Ishikawa (cell line): ENCODE measurements at regions not wholly inside any gene's neighbourhood (a gene's known extent, or its start where the extent isn't known, plus 50 kb on each side); places are given as distances from the start of the nearest gene placed in this dataset.

Experiments used
- CEBPB ChIP-seq: IDR thresholded peaks from 2 replicates; pipeline ENCODE4 v1.6.1; 2012
- CREB1 ChIP-seq: IDR thresholded peaks from 2 replicates; pipeline ENCODE4 v1.6.1; 2012; ENCODE audit warnings: low read depth
- EGR1 ChIP-seq: IDR thresholded peaks from 2 replicates; pipeline ENCODE4 v1.6.1; 2012
- EP300 ChIP-seq: IDR thresholded peaks from 2 replicates; pipeline ENCODE4 v1.6.1; 2012; ENCODE audit warnings: borderline replicate concordance
- FOXM1 ChIP-seq: IDR thresholded peaks from 2 replicates; pipeline ENCODE4 v1.6.1; 2012; ENCODE audit warnings: low read depth, borderline replicate concordance
- NFIC ChIP-seq: IDR thresholded peaks from 2 replicates; pipeline ENCODE4 v1.6.1; 2012
- RAD21 ChIP-seq: IDR thresholded peaks from 2 replicates; pipeline ENCODE4 v1.6.1; 2012; ENCODE audit warnings: low read depth
- TCF12 ChIP-seq: IDR thresholded peaks from 2 replicates; pipeline ENCODE4 v1.6.1; 2012; ENCODE audit warnings: low read depth
- TEAD4 ChIP-seq: IDR thresholded peaks from 2 replicates; pipeline ENCODE4 v1.6.1; 2012
- USF1 ChIP-seq: IDR thresholded peaks from 2 replicates; pipeline ENCODE4 v1.6.1; 2012
- TF ChIP-seq, protein P1 (sequence below): IDR thresholded peaks from 2 replicates; pipeline ENCODE4 v1.6.1; 2012; ENCODE audit warnings: low read depth, mild to moderate bottlenecking

GRCh38 chr10:117740088-117740487 lies 197.5 kb downstream of the EMX2 start:
- TF ChIP-seq TCF12 (no peak), RAD21 (no peak), EGR1 (no peak), CREB1 (no peak), CEBPB (no peak), USF1 (peak; percentile 76), NFIC (no peak), FOXM1 (no peak), EP300 (no peak), TEAD4 (no peak)
- TF ChIP-seq, protein P1, sequence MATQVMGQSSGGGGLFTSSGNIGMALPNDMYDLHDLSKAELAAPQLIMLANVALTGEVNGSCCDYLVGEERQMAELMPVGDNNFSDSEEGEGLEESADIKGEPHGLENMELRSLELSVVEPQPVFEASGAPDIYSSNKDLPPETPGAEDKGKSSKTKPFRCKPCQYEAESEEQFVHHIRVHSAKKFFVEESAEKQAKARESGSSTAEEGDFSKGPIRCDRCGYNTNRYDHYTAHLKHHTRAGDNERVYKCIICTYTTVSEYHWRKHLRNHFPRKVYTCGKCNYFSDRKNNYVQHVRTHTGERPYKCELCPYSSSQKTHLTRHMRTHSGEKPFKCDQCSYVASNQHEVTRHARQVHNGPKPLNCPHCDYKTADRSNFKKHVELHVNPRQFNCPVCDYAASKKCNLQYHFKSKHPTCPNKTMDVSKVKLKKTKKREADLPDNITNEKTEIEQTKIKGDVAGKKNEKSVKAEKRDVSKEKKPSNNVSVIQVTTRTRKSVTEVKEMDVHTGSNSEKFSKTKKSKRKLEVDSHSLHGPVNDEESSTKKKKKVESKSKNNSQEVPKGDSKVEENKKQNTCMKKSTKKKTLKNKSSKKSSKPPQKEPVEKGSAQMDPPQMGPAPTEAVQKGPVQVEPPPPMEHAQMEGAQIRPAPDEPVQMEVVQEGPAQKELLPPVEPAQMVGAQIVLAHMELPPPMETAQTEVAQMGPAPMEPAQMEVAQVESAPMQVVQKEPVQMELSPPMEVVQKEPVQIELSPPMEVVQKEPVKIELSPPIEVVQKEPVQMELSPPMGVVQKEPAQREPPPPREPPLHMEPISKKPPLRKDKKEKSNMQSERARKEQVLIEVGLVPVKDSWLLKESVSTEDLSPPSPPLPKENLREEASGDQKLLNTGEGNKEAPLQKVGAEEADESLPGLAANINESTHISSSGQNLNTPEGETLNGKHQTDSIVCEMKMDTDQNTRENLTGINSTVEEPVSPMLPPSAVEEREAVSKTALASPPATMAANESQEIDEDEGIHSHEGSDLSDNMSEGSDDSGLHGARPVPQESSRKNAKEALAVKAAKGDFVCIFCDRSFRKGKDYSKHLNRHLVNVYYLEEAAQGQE = no peak
